DND-41 (cell line): ENCODE measurements at regions not wholly inside any gene's neighbourhood (a gene's known extent, or its start where the extent isn't known, plus 50 kb on each side); places are given as distances from the start of the nearest gene placed in this dataset.

Experiments used
- ATAC-seq: fragments of 200-7000 bp; cut with Tn5 transposase; 3 replicates; pipeline ENCODE4 v1.9.1; 2021; ENCODE audit warnings: low read depth; ENCODE audit not compliant: insufficient read depth
- DNase-seq: peaks from one replicate; pipeline ENCODE4 v3.0.0-alpha.2; 2020
- H2AFZ ChIP-seq: 2 replicates; pipeline ENCODE4 v1.6.0; 2012; ENCODE audit warnings: low read depth, low read length
- H3K27ac ChIP-seq: 2 replicates; pipeline ENCODE4 v1.5.1; 2012; ENCODE audit warnings: low read length, inconsistent platforms
- H3K27me3 ChIP-seq: fragments of 200-600 bp; sonication (generic); 2 replicates; pipeline ENCODE4 v1.6.0; 2012; ENCODE audit warnings: low read length, mild to moderate bottlenecking, inconsistent platforms; ENCODE audit not compliant: insufficient read depth, poor library complexity
- H3K36me3 ChIP-seq: 2 replicates; pipeline ENCODE4 v1.5.1; 2012; ENCODE audit warnings: low read length, inconsistent platforms; ENCODE audit not compliant: insufficient read depth
- H3K4me1 ChIP-seq: 2 replicates; pipeline ENCODE4 v1.5.1; 2012; ENCODE audit warnings: mild to moderate bottlenecking, low read length; ENCODE audit not compliant: insufficient read depth
- H3K4me2 ChIP-seq: 2 replicates; pipeline ENCODE4 v1.6.0; 2012; ENCODE audit warnings: mild to moderate bottlenecking, moderate library complexity, low read length, inconsistent platforms; ENCODE audit not compliant: insufficient read depth
- H3K4me3 ChIP-seq, 2 experiments: fragments of 200-600 bp in 1 of 2; shearing (Covaris generic) in 1 of 2; 2 replicates each; pipeline ENCODE4 v1.5.1; 2012 to 2016; ENCODE audit warnings: inconsistent platforms in 2 of 2, low read length in 2 of 2, mild to moderate bottlenecking in 2 of 2, low read depth in 1 of 2, moderate library complexity in 1 of 2
- H3K79me2 ChIP-seq: 2 replicates; pipeline ENCODE4 v1.6.0; 2012; ENCODE audit warnings: low read length, inconsistent platforms; ENCODE audit not compliant: insufficient read depth
- H3K9ac ChIP-seq: 2 replicates; pipeline ENCODE4 v1.6.0; 2012; ENCODE audit warnings: low read depth, mild to moderate bottlenecking, inconsistent platforms, low read length, moderate library complexity
- H3K9me3 ChIP-seq: 2 replicates; pipeline ENCODE4 v1.5.1; 2012; ENCODE audit warnings: low read length, moderate library complexity, mild to moderate bottlenecking, inconsistent platforms; ENCODE audit not compliant: insufficient read depth, severe bottlenecking
- H4K20me1 ChIP-seq: 2 replicates; pipeline ENCODE4 v1.6.0; 2012; ENCODE audit warnings: low read length; ENCODE audit not compliant: insufficient read depth
- CTCF ChIP-seq: IDR thresholded peaks from 2 replicates; pipeline ENCODE4 v1.5.1; 2012; ENCODE audit warnings: borderline replicate concordance, low read length, moderate library complexity, mild to moderate bottlenecking; ENCODE audit not compliant: poor library complexity, severe bottlenecking; ENCODE audit errors: extremely low read depth
- EZH2 ChIP-seq: IDR thresholded peaks from 3 replicates; pipeline ENCODE4 v1.6.1; 2012; ENCODE audit warnings: borderline replicate concordance, low read depth, mild to moderate bottlenecking, moderate library complexity, low read length, inconsistent platforms; ENCODE audit not compliant: severe bottlenecking

GRCh38 chr4:187021436-187022205 is 298.0 kb upstream of the FAT1 start:
- Histone ChIP-seq H3K36me3 (no peaks in the 10 kb centered on the region), H3K27me3 (no peaks in the 10 kb centered on the region), H3K4me2 (no peak overlapping the region), H3K27ac (no peak overlapping the region), H3K79me2 (no peaks in the 10 kb centered on the region), H3K4me1 (no peaks in the 10 kb centered on the region), H3K9ac (no peak overlapping the region), H4K20me1 (no peaks in the 10 kb centered on the region), H2AFZ (no peak overlapping the region), H3K4me3 (no peak overlapping the region), H3K9me3 (peaks cover 2% of the 10 kb centered on the region)
- TF ChIP-seq CTCF (no peak), EZH2 (no peak)
- no peak for ATAC-seq
- no peak for DNase-seq

GRCh38 chr4:187027272-187027671 is 303.6 kb upstream of the FAT1 start:
- DNase-seq = no peak
- no peaks in the 10 kb centered on the region for H3K4me1 ChIP-seq
- no peak overlapping the region for H2AFZ ChIP-seq
- H3K9me3 ChIP-seq = peaks cover 2% of the 10 kb centered on the region
- no peak for ATAC-seq
- no peaks in the 10 kb centered on the region for H3K36me3 ChIP-seq
- H3K9ac ChIP-seq = no peak overlapping the region
- H3K27me3 ChIP-seq = no peaks in the 10 kb centered on the region
- H4K20me1 ChIP-seq = no peaks in the 10 kb centered on the region
- H3K79me2 ChIP-seq = no peaks in the 10 kb centered on the region
- TF ChIP-seq CTCF (no peak), EZH2 (no peak)
- H3K27ac ChIP-seq = no peak overlapping the region
- H3K4me3 ChIP-seq = no peak overlapping the region
- no peak overlapping the region for H3K4me2 ChIP-seq

GRCh38 chr4:187042251-187042650 is 318.6 kb upstream of the FAT1 start:
- TF ChIP-seq CTCF (no peak), EZH2 (no peak)

More at GRCh38 chr4:187042251-187042650, 318.6 kb upstream of the FAT1 start:
- H3K79me2 ChIP-seq = no peaks in the 10 kb centered on the region
- H3K27me3 ChIP-seq = no peaks in the 10 kb centered on the region
- DNase-seq = no peak
- no peak for ATAC-seq
- H3K9me3 ChIP-seq = peaks cover 3% of the 10 kb centered on the region
- no peak overlapping the region for H2AFZ ChIP-seq
- H3K9ac ChIP-seq = no peak overlapping the region
- H3K36me3 ChIP-seq = no peaks in the 10 kb centered on the region
- H3K4me2 ChIP-seq = no peak overlapping the region
- H3K4me1 ChIP-seq = no peaks in the 10 kb centered on the region
- no peak overlapping the region for H3K27ac ChIP-seq
- no peak overlapping the region for H3K4me3 ChIP-seq
- no peaks in the 10 kb centered on the region for H4K20me1 ChIP-seq
